ENCODE measurements at regions not wholly inside any gene's neighbourhood (a gene's known extent, or its start where the extent isn't known, plus 50 kb on each side); places are given as distances from the start of the nearest gene placed in this dataset.

- Histone ChIP-seq H3K4me3 (ENCODE audit: low read depth, low read length) (no peak overlapping the region), H3K36me3 (ENCODE audit: control insufficient read depth, insufficient read depth, low read length) (no peaks in the 10 kb centered on the region), H3K27me3 (ENCODE audit: control insufficient read depth, insufficient read depth, low read length) (no peaks in the 10 kb centered on the region)
- no peak for TF ChIP-seq CTCF (IDR thresholded peaks at IDR 0.05; ENCODE audit: insufficient read depth, low read length, poor library complexity, severe bottlenecking)
- no peak for DNase-seq (ENCODE audit: low read depth)
Measured at GRCh38 chr9:13845460-13845859, 468.5 kb downstream of the NFIB start.

DNA sequence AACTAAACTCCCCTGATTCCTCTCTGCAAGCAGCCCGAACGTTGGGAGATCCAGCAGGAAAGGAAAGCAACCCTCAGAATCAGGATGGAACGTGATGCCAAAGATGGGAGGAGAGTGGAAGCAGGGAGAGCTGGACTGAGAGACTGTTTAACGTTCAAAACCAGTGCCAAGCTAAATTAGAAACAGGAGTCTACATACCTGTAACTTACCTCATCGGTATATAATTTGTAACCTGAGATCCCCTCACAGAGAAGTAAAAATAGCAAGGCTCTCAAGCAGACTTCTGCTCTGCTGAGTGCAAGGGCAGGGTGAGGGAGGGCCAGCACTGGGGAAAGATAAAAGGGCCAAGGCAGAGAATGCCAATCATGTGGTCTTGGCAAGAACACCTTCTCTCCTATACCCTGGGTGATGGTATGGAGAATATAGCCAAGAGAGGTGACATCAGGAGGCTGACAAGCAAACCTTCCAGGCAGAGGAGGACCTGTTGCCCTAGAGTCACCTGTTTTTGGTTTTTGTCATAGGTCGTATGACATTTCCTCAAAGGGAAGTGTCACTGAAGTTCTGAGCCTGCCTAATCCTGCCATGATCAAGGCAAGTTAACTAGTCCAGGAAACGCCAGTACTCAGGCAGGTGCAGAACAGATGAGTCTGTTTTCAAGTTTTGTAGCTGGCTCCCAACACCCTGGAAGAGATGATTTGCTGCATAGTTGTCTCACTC, 472.0 kb downstream of the NFIB start:
- Histone ChIP-seq H3K27me3 (ENCODE audit: control insufficient read depth, insufficient read depth, low read length) (no peaks in the 10 kb centered on the region), H3K36me3 (ENCODE audit: control insufficient read depth, insufficient read depth, low read length) (no peaks in the 10 kb centered on the region), H3K4me3 (ENCODE audit: low read depth, low read length) (no peak overlapping the region)
- TF ChIP-seq CTCF (IDR thresholded peaks at IDR 0.05; ENCODE audit: insufficient read depth, low read length, poor library complexity, severe bottlenecking), result no peak
- DNase-seq (ENCODE audit: low read depth), result no peak

GRCh38 chr9:13832446-13832845, 481.5 kb downstream of the NFIB start:
- DNase-seq (ENCODE audit: low read depth), result no peak
- Histone ChIP-seq H3K4me3 (ENCODE audit: low read depth, low read length) (no peak overlapping the region), H3K27me3 (ENCODE audit: control insufficient read depth, insufficient read depth, low read length) (no peaks in the 10 kb centered on the region), H3K36me3 (ENCODE audit: control insufficient read depth, insufficient read depth, low read length) (no peaks in the 10 kb centered on the region)
- no peak for TF ChIP-seq CTCF (IDR thresholded peaks at IDR 0.05; ENCODE audit: insufficient read depth, low read length, poor library complexity, severe bottlenecking)

- H3K27me3 ChIP-seq (ENCODE audit: control insufficient read depth, insufficient read depth, low read length), result no peaks in the 10 kb centered on the region
- DNase-seq (ENCODE audit: low read depth), result no peak
- no peak for TF ChIP-seq CTCF (IDR thresholded peaks at IDR 0.05; ENCODE audit: insufficient read depth, low read length, poor library complexity, severe bottlenecking)
- no peak overlapping the region for H3K4me3 ChIP-seq (ENCODE audit: low read depth, low read length)
- H3K36me3 ChIP-seq (ENCODE audit: control insufficient read depth, insufficient read depth, low read length), result no peaks in the 10 kb centered on the region
Measured at GRCh38 chr9:13823026-13823425, 490.9 kb downstream of the NFIB start.

DNA sequence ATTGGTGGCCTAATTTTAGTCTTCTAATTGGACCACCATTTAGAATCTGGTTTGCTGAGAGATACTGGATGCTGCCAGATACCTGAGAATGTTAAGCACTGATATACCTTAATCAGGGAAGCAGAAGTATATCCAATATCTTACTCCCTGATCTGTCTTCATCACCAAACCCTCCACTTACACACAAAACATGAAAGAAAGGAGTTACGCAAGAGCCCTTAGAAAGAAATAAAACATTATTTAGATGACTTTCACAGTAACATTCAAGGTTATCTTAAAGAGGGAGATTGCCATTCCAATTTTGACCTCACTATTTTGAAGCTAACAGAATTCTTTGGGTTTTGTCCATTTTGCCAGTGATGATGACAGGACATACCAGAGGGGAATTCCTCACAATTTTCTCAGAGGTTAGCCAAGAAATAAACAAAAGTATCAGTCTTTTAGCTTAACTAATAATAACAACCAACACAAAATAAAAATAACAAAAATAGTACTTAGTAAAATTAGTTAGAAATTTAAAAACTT, 496.1 kb downstream of the NFIB start:
- DNase-seq (ENCODE audit: low read depth), result no peak
- no peak for TF ChIP-seq CTCF (IDR thresholded peaks at IDR 0.05; ENCODE audit: insufficient read depth, low read length, poor library complexity, severe bottlenecking)

GRCh38 chr9:13816837-13817236, 497.1 kb downstream of the NFIB start:
- H3K36me3 ChIP-seq (ENCODE audit: control insufficient read depth, insufficient read depth, low read length), result no peaks in the 10 kb centered on the region
- H3K27me3 ChIP-seq (ENCODE audit: control insufficient read depth, insufficient read depth, low read length), result no peaks in the 10 kb centered on the region
- no peak overlapping the region for H3K4me3 ChIP-seq (ENCODE audit: low read depth, low read length)
- DNase-seq (ENCODE audit: low read depth), result no peak
- TF ChIP-seq CTCF (IDR thresholded peaks at IDR 0.05; ENCODE audit: insufficient read depth, low read length, poor library complexity, severe bottlenecking), result no peak

More for the DNA sequence above, 496.1 kb downstream of the NFIB start:
- Histone ChIP-seq H3K27me3 (ENCODE audit: control insufficient read depth, insufficient read depth, low read length) (no peaks in the 10 kb centered on the region), H3K4me3 (ENCODE audit: low read depth, low read length) (no peak overlapping the region), H3K36me3 (ENCODE audit: control insufficient read depth, insufficient read depth, low read length) (no peaks in the 10 kb centered on the region)

All from kidney epithelial cell (primary cell).